H1 (cell line): ENCODE measurements at regions not wholly inside any gene's neighbourhood (a gene's known extent, or its start where the extent isn't known, plus 50 kb on each side); places are given as distances from the start of the nearest gene placed in this dataset.

Experiments
- ASH2L ChIP-seq: fragments of 200-600, 300-600 bp; sonication (generic); IDR thresholded peaks from one replicate; pipeline ENCODE4 v1.7.1; 2017; ENCODE audit warnings: low read length
- CBX5 ChIP-seq: fragments of 300-800, 300-1000 bp; sonication (generic); IDR thresholded peaks from 2 replicates; pipeline ENCODE4 v1.7.1; 2016; ENCODE audit warnings: antibody characterized with exemption, low read length, low read depth
- FOSL1 ChIP-seq: IDR thresholded peaks from 2 replicates; pipeline ENCODE4 v1.6.1; 2011; ENCODE audit warnings: mild to moderate bottlenecking, low read depth, low read length, moderate library complexity; ENCODE audit not compliant: insufficient read depth
- POLR2A ChIP-seq, 2 experiments: IDR thresholded peaks; 1 replicate in 1 of 2; 2 replicates in 1 of 2; pipeline ENCODE4 v1.6.1; 2011; ENCODE audit warnings: low read depth in 2 of 2, low read length in 2 of 2, mild to moderate bottlenecking in 2 of 2; ENCODE audit errors: control extremely low read depth in 1 of 2
- TCF12 ChIP-seq: IDR thresholded peaks from 2 replicates; pipeline ENCODE4 v1.6.1; 2011; ENCODE audit warnings: low read depth, mild to moderate bottlenecking, low read length

GRCh38 chr12:30016540-30017055 is 232.9 kb upstream of the TMTC1 start:
- TF ChIP-seq FOSL1 (no peak), POLR2A (IDR thresholded peaks at IDR 0.05; ENCODE audit: control extremely low read depth in 1 of 2, low read depth in 2 of 2, low read length in 2 of 2) (no peak), CBX5 (no peak), TCF12 (no peak), ASH2L (no peak)
